Spleen (tissue), 11 donors: ENCODE measurements at regions not wholly inside any gene's neighbourhood (a gene's known extent, or its start where the extent isn't known, plus 50 kb on each side); places are given as distances from the start of the nearest gene placed in this dataset.

Source experiments
- DNase-seq: peaks from one replicate; pipeline ENCODE4 v3.0.0-alpha.2; 2020
- H3K27ac ChIP-seq, 8 donors: fragments of 200-600 bp; sonication (generic) in 7 of 8; 1 replicate in 4 of 8; 2 replicates in 4 of 8; pipeline versions ENCODE4 v1.5.0 to v1.8.0; 2016 to 2021; ENCODE audit warnings: inconsistent platforms in 4 of 8, mild to moderate bottlenecking in 4 of 8, moderate library complexity in 1 of 8
- H3K27me3 ChIP-seq, 7 donors: fragments of 200-600 bp; sonication (generic) in 6 of 7; replicated peaks in 1 of 7; 1 replicate in 4 of 7; 2 replicates in 3 of 7; pipeline versions ENCODE4 v1.5.0 to v1.8.0; 2016 to 2021; ENCODE audit warnings: inconsistent platforms in 3 of 7, mild to moderate bottlenecking in 1 of 7
- H3K36me3 ChIP-seq, 6 donors: fragments of 200-600 bp; sonication (generic) in 5 of 6; 1 replicate in 4 of 6; 2 replicates in 2 of 6; pipeline versions ENCODE4 v1.5.0 to v1.8.0; 2016 to 2021; ENCODE audit warnings: inconsistent platforms in 2 of 6
- H3K4me1 ChIP-seq, 6 donors: fragments of 200-600 bp; sonication (generic) in 5 of 6; 1 replicate in 3 of 6; 2 replicates in 3 of 6; pipeline versions ENCODE4 v1.5.0 to v1.8.0; 2016 to 2021; ENCODE audit warnings: inconsistent platforms in 3 of 6
- H3K4me3 ChIP-seq, 8 donors: fragments of 200-600 bp; sonication (generic) in 7 of 8; 1 replicate in 4 of 8; 2 replicates in 4 of 8; pipeline versions ENCODE4 v1.5.0 to v1.8.0; 2016 to 2021; ENCODE audit warnings: inconsistent platforms in 4 of 8, mild to moderate bottlenecking in 4 of 8, moderate library complexity in 2 of 8
- H3K9me3 ChIP-seq, 8 donors: fragments of 200-600 bp; sonication (generic) in 7 of 8; 1 replicate in 4 of 8; 2 replicates in 4 of 8; pipeline versions ENCODE4 v1.5.0 to v1.8.0; 2016 to 2021; ENCODE audit warnings: inconsistent platforms in 4 of 8
- CTCF ChIP-seq, 11 experiments: fragments of 200-600 bp in 7 of 11; fragments of 450-650 bp in 4 of 11; sonication (generic) in 4 of 11; IDR thresholded peaks in 8 of 11; conservative IDR thresholded peaks in 3 of 11; 1 replicate in 7 of 11; 2 replicates in 4 of 11; pipeline versions ENCODE4 v1.4.0 to v1.8.0; 2016 to 2021; ENCODE audit warnings: antibody characterized with exemption in 11 of 11, inconsistent platforms in 4 of 11, mild to moderate bottlenecking in 1 of 11
- POLR2A ChIP-seq, 3 donors: fragments of 450-650 bp; IDR thresholded peaks; one replicate each; pipeline ENCODE4 v1.5.1; 2017; ENCODE audit warnings: antibody characterized with exemption in 3 of 3, mild to moderate bottlenecking in 1 of 3
- POLR2AphosphoS5 ChIP-seq, 3 donors: sonication (generic); formaldehyde crosslinking; IDR thresholded peaks; one replicate each; pipeline ENCODE4 v1.5.1; 2017; ENCODE audit warnings: antibody characterized with exemption in 3 of 3
- WGBS, 5 donors: extraction: QIAGEN DNeasy Blood & Tissue Kit in 3 of 5; methylation state at CpG; one replicate each; pipeline versions ENCODE4 v1.1.5 to v1.1.7; 2013 to 2018; 5-methylcytosine and 5-hydroxymethylcytosine counted together
- intact Hi-C: fragments of 100-400 bp; cut with DNase I; formaldehyde crosslinking; loops from one replicate; pipeline ENCODE4 v1.15.0; 2023; ENCODE audit warnings: low total_unique reads
- donor health status: healthy with polysubstance abuse.
- donor health status: DM: no; HTN: no; CAD: no; lungs with moderate emphysema.
- donor health status: DM: no; HTN: no; CAD: no.
- donor health status: Bipolar disorder and iron deficiency.
- donor health status: healthy.
- donor health status: DM: no; HTN: no; CAD: no.
- donor health status: DM: yes; HTN: yes; CAD: no.

GRCh38 chr13:87999788-88000187 is 328.6 kb downstream of the SLITRK5 start:
- no peak overlapping the region for H3K27ac ChIP-seq
- H3K27me3 ChIP-seq = no peaks in the 10 kb centered on the region
- H3K36me3 ChIP-seq = no peaks in the 10 kb centered on the region
- DNase-seq = no peak
- H3K9me3 ChIP-seq = peaks cover 0 to 15% (median 0%) of the 10 kb centered on the region in 8 donors
- no peaks in the 10 kb centered on the region for H3K4me1 ChIP-seq
- no peak for TF ChIP-seq POLR2AphosphoS5 (IDR thresholded peaks at IDR 0.05)
- no peak for TF ChIP-seq POLR2A (IDR thresholded peaks at IDR 0.05)
- no peak for TF ChIP-seq CTCF (IDR thresholded peaks at IDR 0.05 in 8 of 11, conservative IDR thresholded peaks at IDR 0.05 in 3 of 11)
- no peak overlapping the region for H3K4me3 ChIP-seq
- 75 to 94% (median 90%) methylated on average over 1 of the region's 1 CpG for WGBS, 5 donors
- intact Hi-C loops = no loop called here

GRCh38 chr13:88000239-88000638 is 329.1 kb downstream of the SLITRK5 start:
- TF ChIP-seq POLR2A (IDR thresholded peaks at IDR 0.05) = no peak
- TF ChIP-seq POLR2AphosphoS5 (IDR thresholded peaks at IDR 0.05) = no peak
- TF ChIP-seq CTCF (IDR thresholded peaks at IDR 0.05 in 8 of 11, conservative IDR thresholded peaks at IDR 0.05 in 3 of 11) = no peak
- intact Hi-C loops = no loop called here
- no peaks in the 10 kb centered on the region for H3K4me1 ChIP-seq
- no peaks in the 10 kb centered on the region for H3K27me3 ChIP-seq
- H3K27ac ChIP-seq = no peak overlapping the region
- no peak for DNase-seq
- WGBS, 5 donors = 63 to 93% (median 91%) methylated on average over 2 to 3 of the region's 3 CpGs
- H3K4me3 ChIP-seq = no peak overlapping the region
- H3K36me3 ChIP-seq = no peaks in the 10 kb centered on the region
- H3K9me3 ChIP-seq = peaks cover 0 to 15% (median 0%) of the 10 kb centered on the region in 8 donors

DNA sequence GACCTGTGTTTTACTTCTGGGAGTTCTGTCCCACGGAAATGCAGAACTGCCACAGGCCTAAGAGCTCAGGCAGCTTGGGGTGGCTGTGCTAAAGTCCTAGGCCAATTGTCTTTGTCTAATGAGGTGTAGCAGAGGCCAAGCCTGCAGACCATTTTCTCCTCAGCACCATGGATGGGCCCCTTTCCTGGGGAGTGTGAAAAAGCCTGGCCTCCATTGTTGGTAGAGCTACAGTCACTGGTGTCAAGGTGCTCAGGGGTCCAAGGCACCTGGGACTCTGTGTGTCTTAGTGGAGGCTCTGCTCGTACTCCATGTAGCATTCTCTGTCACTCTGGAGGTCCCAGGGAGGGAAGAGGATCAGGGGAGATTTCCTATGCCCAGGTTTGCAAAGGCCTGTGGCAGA is 329.6 kb downstream of the SLITRK5 start:
- intact Hi-C loops = no loop called here
- WGBS, 5 donors = 57 to 80% (median 77%) methylated on average over 1 to 2 of the region's 2 CpGs

GRCh38 chr13:88005188-88005587 is 334.0 kb downstream of the SLITRK5 start:
- Histone ChIP-seq H3K36me3 (no peaks in the 10 kb centered on the region), H3K27ac (no peak overlapping the region), H3K4me1 (no peaks in the 10 kb centered on the region), H3K4me3 (no peak overlapping the region), H3K9me3 (peaks cover 0 to 4% (median 0%) of the 10 kb centered on the region in 8 donors), H3K27me3 (no peaks in the 10 kb centered on the region)
- intact Hi-C loops = no loop called here
- no peak for TF ChIP-seq CTCF (IDR thresholded peaks at IDR 0.05 in 8 of 11, conservative IDR thresholded peaks at IDR 0.05 in 3 of 11)
- TF ChIP-seq POLR2AphosphoS5 (IDR thresholded peaks at IDR 0.05) = no peak
- no peak for DNase-seq
- WGBS, 5 donors = 72 to 80% (median 76%) methylated on average over 2 of the region's 2 CpGs

More for the DNA sequence above, 329.6 kb downstream of the SLITRK5 start:
- TF ChIP-seq POLR2AphosphoS5 (IDR thresholded peaks at IDR 0.05) (no peak), POLR2A (IDR thresholded peaks at IDR 0.05) (no peak), CTCF (IDR thresholded peaks at IDR 0.05 in 8 of 11, conservative IDR thresholded peaks at IDR 0.05 in 3 of 11) (no peak)
- no peak for DNase-seq
- Histone ChIP-seq H3K27me3 (no peaks in the 10 kb centered on the region), H3K4me1 (no peaks in the 10 kb centered on the region), H3K36me3 (no peaks in the 10 kb centered on the region), H3K4me3 (no peak overlapping the region), H3K9me3 (peaks cover 0 to 15% (median 0%) of the 10 kb centered on the region in 8 donors), H3K27ac (no peak overlapping the region)
